Breast epithelium (tissue), 4 donors: ENCODE measurements at regions not wholly inside any gene's neighbourhood (a gene's known extent, or its start where the extent isn't known, plus 50 kb on each side); places are given as distances from the start of the nearest gene placed in this dataset.
"Not testable (repeated sequence)": the region's sequence is repeated elsewhere in the genome, so short reads cannot be mapped to it uniquely, and the experiment has no call there.

Experiments
- DNase-seq, 2 donors: peaks; one replicate each; pipeline ENCODE4 v3.0.0-alpha.2; 2019; ENCODE audit warnings: low spot score in 2 of 2
- H3K27ac ChIP-seq, 2 donors: fragments of 200-600 bp; sonication (generic) in 1 of 2; one replicate each; pipeline ENCODE4 v1.5.1; 2016 to 2019; ENCODE audit warnings: mild to moderate bottlenecking in 1 of 2
- H3K27me3 ChIP-seq, 2 donors: fragments of 200-600 bp; sonication (generic) in 1 of 2; one replicate each; pipeline versions ENCODE4 v1.5.1 to v1.6.0; 2017 to 2019; ENCODE audit warnings: control low read depth in 1 of 2, mild to moderate bottlenecking in 1 of 2
- H3K36me3 ChIP-seq: fragments of 200-600 bp; one replicate; pipeline ENCODE4 v1.5.1; 2019
- H3K4me1 ChIP-seq, 2 donors: fragments of 200-600 bp; sonication (generic); one replicate each; pipeline ENCODE4 v1.5.1; 2016 to 2019; ENCODE audit warnings: control low read depth in 1 of 2
- H3K4me3 ChIP-seq, 3 donors: fragments of 200-600 bp; sonication (generic); 1 replicate in 2 of 3; 2 replicates in 1 of 3; pipeline ENCODE4 v1.5.1; 2016 to 2019; ENCODE audit warnings: mild to moderate bottlenecking in 3 of 3, moderate library complexity in 2 of 3
- H3K9me3 ChIP-seq, 2 donors: fragments of 200-600 bp; sonication (generic) in 1 of 2; one replicate each; pipeline ENCODE4 v1.5.1; 2016 to 2019; ENCODE audit warnings: control low read depth in 1 of 2
- CTCF ChIP-seq, 3 donors: fragments of 450-650 bp; IDR thresholded peaks; one replicate each; pipeline ENCODE4 v1.5.1; 2016 to 2017; ENCODE audit warnings: antibody characterized with exemption in 3 of 3, mild to moderate bottlenecking in 3 of 3, moderate library complexity in 3 of 3
- POLR2A ChIP-seq: fragments of 450-650 bp; IDR thresholded peaks from one replicate; pipeline ENCODE4 v1.6.1; 2016; ENCODE audit warnings: antibody characterized with exemption, mild to moderate bottlenecking, moderate library complexity
- POLR2AphosphoS5 ChIP-seq, 3 donors: sonication (generic); formaldehyde crosslinking; IDR thresholded peaks; one replicate each; pipeline ENCODE4 v1.6.1; 2017; ENCODE audit warnings: antibody characterized with exemption in 3 of 3
- intact Hi-C: fragments of 100-400 bp; cut with DNase I; formaldehyde crosslinking; loops from one replicate; pipeline ENCODE4 v1.15.1; 2023; ENCODE audit warnings: low total_unique reads

GRCh38 chr11:134942681-134943080 is 530.6 kb upstream of the B3GAT1 start:
- intact Hi-C loops = no loop called here
- Histone ChIP-seq H3K4me3 (no peak overlapping the region), H3K27me3 (no peaks in the 10 kb centered on the region), H3K9me3 (no peaks in the 10 kb centered on the region), H3K27ac (no peak overlapping the region), H3K4me1 (no peaks in the 10 kb centered on the region), H3K36me3 (no peaks in the 10 kb centered on the region)
- no peak for DNase-seq
- TF ChIP-seq POLR2AphosphoS5 (IDR thresholded peaks at IDR 0.05) (no peak), POLR2A (no peak), CTCF (IDR thresholded peaks at IDR 0.05) (no peak)

DNA sequence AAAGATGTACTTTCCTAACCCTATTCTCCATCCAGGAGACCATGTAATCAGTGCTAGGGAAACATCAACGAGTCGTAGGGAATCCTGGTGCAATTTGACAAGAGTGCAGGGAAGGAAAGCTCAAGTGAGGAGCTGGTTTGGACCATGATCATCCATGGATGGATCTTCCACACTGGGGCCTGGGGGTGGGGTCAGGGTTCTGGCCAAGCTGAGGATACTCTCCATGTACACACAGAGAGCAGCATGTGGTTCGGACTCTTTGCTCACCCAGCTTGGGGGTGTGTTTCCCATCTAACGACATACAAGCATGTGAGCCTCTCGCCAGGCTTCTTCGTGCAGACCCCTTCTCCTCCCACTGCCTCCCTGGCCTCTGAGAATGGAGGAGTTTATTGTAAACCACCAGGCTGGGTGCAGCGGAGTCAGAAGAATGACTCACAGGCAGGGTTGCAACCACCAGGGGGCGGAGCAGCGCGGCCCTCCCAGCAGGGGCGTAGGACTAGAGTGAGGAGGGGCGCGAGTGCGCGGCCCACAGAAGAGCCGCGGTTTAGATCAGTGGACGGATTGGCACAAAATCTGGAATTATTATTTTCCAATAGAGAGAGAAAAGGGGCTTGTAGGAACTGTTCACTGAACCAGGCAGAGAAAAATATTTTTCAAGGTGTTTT is 530.0 kb upstream of the B3GAT1 start:
- H3K4me3 ChIP-seq, H3K4me1 ChIP-seq, H3K27ac ChIP-seq, H3K9me3 ChIP-seq, H3K36me3 ChIP-seq, intact Hi-C loops, H3K27me3 ChIP-seq, DNase-seq: not testable (repeated sequence)

- Histone ChIP-seq H3K4me3 (no peak overlapping the region), H3K27me3 (no peaks in the 10 kb centered on the region), H3K4me1 (no peaks in the 10 kb centered on the region), H3K9me3 (no peaks in the 10 kb centered on the region), H3K36me3 (no peaks in the 10 kb centered on the region), H3K27ac (no peak overlapping the region)
- no peak for DNase-seq
- TF ChIP-seq POLR2AphosphoS5 (IDR thresholded peaks at IDR 0.05) (no peak), POLR2A (no peak), CTCF (IDR thresholded peaks at IDR 0.05) (no peak)
- intact Hi-C loops = no loop called here
Observed at GRCh38 chr11:134941326-134941725, 529.3 kb upstream of the B3GAT1 start.

DNA sequence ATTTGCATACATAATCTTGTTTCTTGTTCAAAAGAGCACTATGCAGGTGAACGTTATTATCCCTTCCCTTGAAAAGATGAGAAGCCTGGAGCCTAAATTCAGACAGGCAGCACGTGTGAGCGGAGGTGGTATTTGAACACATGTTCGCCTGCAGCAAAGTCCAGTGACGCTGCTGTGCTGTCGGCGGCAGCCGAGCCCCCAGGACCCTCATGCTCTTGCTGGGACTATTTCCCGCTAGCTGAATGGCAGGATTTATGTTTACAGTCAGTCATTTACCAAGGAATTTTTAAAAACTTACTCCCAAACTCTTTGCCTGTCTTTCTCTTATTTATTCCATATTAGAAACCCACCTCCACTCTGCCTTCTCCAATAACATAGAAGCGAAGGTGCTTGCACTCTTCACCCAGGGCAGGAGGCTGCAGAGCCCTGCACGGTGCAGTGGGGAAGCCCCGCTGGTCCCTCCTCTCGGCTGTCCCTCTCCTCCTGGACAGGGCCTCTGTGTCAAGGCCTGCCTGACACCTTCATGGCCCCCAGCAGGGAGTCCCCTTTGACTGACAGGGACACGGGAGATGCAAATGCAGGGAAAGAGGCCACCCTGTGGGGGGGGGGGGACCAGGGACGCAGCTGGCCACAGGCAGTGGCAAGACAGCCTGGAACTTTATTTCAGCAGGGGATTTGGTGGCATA is 528.5 kb upstream of the B3GAT1 start:
- H3K27me3 ChIP-seq = no peaks in the 10 kb centered on the region
- no peak overlapping the region for H3K27ac ChIP-seq
- no peak overlapping the region for H3K4me3 ChIP-seq
- H3K9me3 ChIP-seq = no peaks in the 10 kb centered on the region
- intact Hi-C loops = no loop called here
- TF ChIP-seq POLR2A (no peak), CTCF (IDR thresholded peaks at IDR 0.05) (no peak), POLR2AphosphoS5 (IDR thresholded peaks at IDR 0.05) (no peak)
- DNase-seq = no peak
- H3K36me3 ChIP-seq = no peaks in the 10 kb centered on the region
- no peaks in the 10 kb centered on the region for H3K4me1 ChIP-seq

DNA sequence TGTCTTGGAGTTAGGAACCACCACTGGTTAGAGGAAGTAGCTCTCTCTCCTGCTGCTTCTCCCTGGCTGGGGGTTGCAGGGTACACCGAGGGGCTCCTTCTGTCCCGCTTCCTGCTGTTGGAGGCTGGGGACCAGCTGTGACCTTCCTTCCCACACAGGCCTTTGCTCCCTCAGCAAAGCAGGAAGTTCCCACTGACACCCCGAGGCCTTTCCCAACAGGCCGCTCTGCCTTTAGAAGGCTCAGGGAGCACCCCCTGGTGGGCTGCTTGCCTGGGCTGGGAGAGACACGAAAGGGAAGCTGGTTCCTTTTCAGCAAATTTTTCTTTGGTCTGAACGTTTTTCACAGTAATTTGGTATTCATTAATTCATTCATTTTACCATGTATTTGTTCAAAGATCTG is 527.9 kb upstream of the B3GAT1 start:
- Histone ChIP-seq H3K4me1 (no peaks in the 10 kb centered on the region), H3K4me3 (no peak overlapping the region), H3K36me3 (no peaks in the 10 kb centered on the region), H3K27ac (no peak overlapping the region), H3K9me3 (no peaks in the 10 kb centered on the region), H3K27me3 (no peaks in the 10 kb centered on the region)
- no peak for DNase-seq
- intact Hi-C loops = no loop called here
- TF ChIP-seq POLR2AphosphoS5 (IDR thresholded peaks at IDR 0.05) (no peak), CTCF (IDR thresholded peaks at IDR 0.05) (no peak), POLR2A (no peak)
